ENCODE measurements at regions not wholly inside any gene's neighbourhood (a gene's known extent, or its start where the extent isn't known, plus 50 kb on each side); places are given as distances from the start of the nearest gene placed in this dataset.

GRCh38 chr16:79947771-79948170 is 347.2 kb upstream of the MAF start:
- Histone ChIP-seq H3K27me3 (ENCODE audit: control insufficient read depth in 2 of 2, insufficient read depth in 2 of 2, low read length in 2 of 2) (no peaks in the 10 kb centered on the region), H3K9me1 (replicated peaks; ENCODE audit: control insufficient read depth, extremely low read depth, insufficient read depth, low read length) (no peaks in the 10 kb centered on the region), H3K36me3 (ENCODE audit: control insufficient read depth in 2 of 2, extremely low read depth in 1 of 2, insufficient read depth in 2 of 2, low read length in 2 of 2) (no peaks in the 10 kb centered on the region), H3K4me3 (replicated peaks in 1 of 3; ENCODE audit: insufficient read depth in 1 of 3, low read depth in 1 of 3, low read length in 3 of 3) (no peak overlapping the region), H3K9me3 (replicated peaks; ENCODE audit: control insufficient read depth, insufficient read depth, low read length) (peaks cover 2% of the 10 kb centered on the region), H2AFZ (ENCODE audit: low read depth, low read length) (no peak overlapping the region), H3K79me2 (ENCODE audit: control insufficient read depth, insufficient read depth, low read length) (no peaks in the 10 kb centered on the region), H3K9ac (replicated peaks; ENCODE audit: extremely low read depth, insufficient read depth, low read length) (no peak overlapping the region), H3K4me2 (ENCODE audit: insufficient read depth, low read length) (no peak overlapping the region), H3K4me1 (ENCODE audit: control insufficient read depth, extremely low read depth, insufficient read depth, low read length) (no peaks in the 10 kb centered on the region), H4K20me1 (replicated peaks; ENCODE audit: control insufficient read depth, extremely low read depth, insufficient read depth, low read length) (no peaks in the 10 kb centered on the region), H3K27ac (ENCODE audit: insufficient read depth, low read depth, low read length) (no peak overlapping the region)
- intact Hi-C loops (cut with micrococcal nuclease) (no loop called here), dilution Hi-C loops (cut with MboI; ENCODE audit: extremely low pct_ligation_motif_present, low sequenced_read_pairs) (no loop called here)
- BruUV-seq (replicated peaks), result no TSS peak
- FAIRE-seq (no peak), DNase-seq (ENCODE audit: low read depth, low spot score) (no peak)
- ChIA-PET CTCF (no interaction called here), POLR2A (no interaction called here)
- TF ChIP-seq MAX (IDR thresholded peaks at IDR 0.05; ENCODE audit: insufficient read depth, insufficient read length), result no peak
- TF ChIP-seq POLR2AphosphoS5 (IDR thresholded peaks at IDR 0.05; ENCODE audit: insufficient read depth, low read depth, low read length), result no peak

GRCh38 chr16:79946252-79946651 is 345.7 kb upstream of the MAF start:
- dilution Hi-C loops (cut with MboI; ENCODE audit: extremely low pct_ligation_motif_present, low sequenced_read_pairs), result no loop called here
- no peak for FAIRE-seq

More at GRCh38 chr16:79946252-79946651, 345.7 kb upstream of the MAF start:
- no peak overlapping the region for H2AFZ ChIP-seq (ENCODE audit: low read depth, low read length)
- no TSS peak for BruUV-seq (replicated peaks)
- no peak overlapping the region for H3K4me2 ChIP-seq (ENCODE audit: insufficient read depth, low read length)
- no peak overlapping the region for H3K27ac ChIP-seq (ENCODE audit: insufficient read depth, low read depth, low read length)
- TF ChIP-seq POLR2AphosphoS5 (IDR thresholded peaks at IDR 0.05; ENCODE audit: insufficient read depth, low read depth, low read length) (no peak), FOS (IDR thresholded peaks at IDR 0.05; ENCODE audit: borderline replicate concordance, insufficient read depth, low read length) (no peak), GATA2 (IDR thresholded peaks at IDR 0.05; ENCODE audit: insufficient read depth, insufficient read length, low read depth, low read length) (no peak), POLR2A (IDR thresholded peaks at IDR 0.05; ENCODE audit: low read depth, low read length) (no peak), EZH2 (IDR thresholded peaks at IDR 0.05; ENCODE audit: borderline replicate concordance, low read depth, low read length, severe bottlenecking) (no peak), MAX (IDR thresholded peaks at IDR 0.05; ENCODE audit: insufficient read depth, insufficient read length) (no peak), CTCF (IDR thresholded peaks at IDR 0.05; ENCODE audit: extremely low read depth in 1 of 2, insufficient read depth in 1 of 2, low read depth in 1 of 2, low read length in 2 of 2) (no peak), MYC (IDR thresholded peaks at IDR 0.05; ENCODE audit: low read depth, low read length) (no peak), JUN (IDR thresholded peaks at IDR 0.05; ENCODE audit: borderline replicate concordance, insufficient read depth, insufficient read length, low read depth) (no peak)
- ChIA-PET POLR2A (no interaction called here), CTCF (no interaction called here)
- no peak overlapping the region for H3K4me3 ChIP-seq (replicated peaks in 1 of 3; ENCODE audit: insufficient read depth in 1 of 3, low read depth in 1 of 3, low read length in 3 of 3)
- no peaks in the 10 kb centered on the region for H3K79me2 ChIP-seq (ENCODE audit: control insufficient read depth, insufficient read depth, low read length)
- H3K9me3 ChIP-seq (replicated peaks; ENCODE audit: control insufficient read depth, insufficient read depth, low read length), result peaks cover 2% of the 10 kb centered on the region
- no peak overlapping the region for H3K9ac ChIP-seq (replicated peaks; ENCODE audit: extremely low read depth, insufficient read depth, low read length)
- H3K36me3 ChIP-seq (ENCODE audit: control insufficient read depth in 2 of 2, extremely low read depth in 1 of 2, insufficient read depth in 2 of 2, low read length in 2 of 2), result no peaks in the 10 kb centered on the region
- H3K4me1 ChIP-seq (ENCODE audit: control insufficient read depth, extremely low read depth, insufficient read depth, low read length), result no peaks in the 10 kb centered on the region
- H4K20me1 ChIP-seq (replicated peaks; ENCODE audit: control insufficient read depth, extremely low read depth, insufficient read depth, low read length), result no peaks in the 10 kb centered on the region
- H3K27me3 ChIP-seq (ENCODE audit: control insufficient read depth in 2 of 2, insufficient read depth in 2 of 2, low read length in 2 of 2), result no peaks in the 10 kb centered on the region
- no peak for DNase-seq (ENCODE audit: low read depth, low spot score)
- intact Hi-C loops (cut with micrococcal nuclease), result no loop called here
- no peaks in the 10 kb centered on the region for H3K9me1 ChIP-seq (replicated peaks; ENCODE audit: control insufficient read depth, extremely low read depth, insufficient read depth, low read length)

Data from endothelial cell of umbilical vein (primary cell).